HG03108 (cell line): ENCODE measurements at regions not wholly inside any gene's neighbourhood (a gene's known extent, or its start where the extent isn't known, plus 50 kb on each side); places are given as distances from the start of the nearest gene placed in this dataset.

Experiments
- ATAC-seq: cut with Tn5 transposase; IDR thresholded peaks from one replicate; pipeline ENCODE4 v1.9.1; 2021; ENCODE audit warnings: moderate library complexity; ENCODE audit not compliant: unreplicated experiment

- no peak for ATAC-seq
These were observed 395.7 kb downstream of the RAPGEF2 start for GRCh38 chr4:159498446-159499115.

- ATAC-seq: no peak
These were observed 398.0 kb downstream of the RAPGEF2 start for GRCh38 chr4:159500861-159501260.

GRCh38 chr4:159503236-159504008 lies 400.5 kb downstream of the RAPGEF2 start:
- no peak for ATAC-seq

GRCh38 chr4:159504684-159505083 lies 401.8 kb downstream of the RAPGEF2 start:
- ATAC-seq: no peak

- no peak for ATAC-seq
These were observed 402.5 kb downstream of the RAPGEF2 start for GRCh38 chr4:159505266-159505975.

- no peak for ATAC-seq
These were observed 404.1 kb downstream of the RAPGEF2 start for GRCh38 chr4:159506801-159507517.

- ATAC-seq: no peak
These were observed 406.1 kb downstream of the RAPGEF2 start for GRCh38 chr4:159508917-159509500.

- ATAC-seq: no peak
These were observed 409.5 kb downstream of the RAPGEF2 start for GRCh38 chr4:159512348-159512747.

- no peak for ATAC-seq
These were observed 412.6 kb downstream of the RAPGEF2 start for GRCh38 chr4:159515314-159516025.

GRCh38 chr4:159516556-159517140 lies 413.8 kb downstream of the RAPGEF2 start:
- ATAC-seq: no peak

GRCh38 chr4:159520074-159520473 lies 417.2 kb downstream of the RAPGEF2 start:
- no peak for ATAC-seq

- ATAC-seq: no peak
These were observed 423.3 kb downstream of the RAPGEF2 start for GRCh38 chr4:159526172-159526571.

GRCh38 chr4:159534655-159535054 lies 431.8 kb downstream of the RAPGEF2 start:
- ATAC-seq: no peak

GRCh38 chr4:159538556-159538955 lies 435.7 kb downstream of the RAPGEF2 start:
- no peak for ATAC-seq

- ATAC-seq: no peak
These were observed 437.2 kb downstream of the RAPGEF2 start for GRCh38 chr4:159540038-159540437.

GRCh38 chr4:159540501-159540900 lies 437.6 kb downstream of the RAPGEF2 start:
- no peak for ATAC-seq

- ATAC-seq: no peak
These were observed 438.3 kb downstream of the RAPGEF2 start for GRCh38 chr4:159541143-159541542.

- ATAC-seq: no peak
These were observed 439.4 kb downstream of the RAPGEF2 start for GRCh38 chr4:159542296-159542695.

GRCh38 chr4:159543831-159544230 lies 441.0 kb downstream of the RAPGEF2 start:
- ATAC-seq: no peak

- ATAC-seq: no peak
These were observed 442.7 kb downstream of the RAPGEF2 start for GRCh38 chr4:159545556-159545955.
